OCI-LY7 (cell line): ENCODE measurements at regions not wholly inside any gene's neighbourhood (a gene's known extent, or its start where the extent isn't known, plus 50 kb on each side); places are given as distances from the start of the nearest gene placed in this dataset.

ENCODE experiments used
- CTCF ChIP-seq: fragments of 200-600 bp; sonication (generic); conservative IDR thresholded peaks from 2 replicates; pipeline ENCODE4 v1.5.1; 2014; ENCODE audit warnings: mild to moderate bottlenecking, antibody characterized with exemption, low read length, moderate library complexity, mixed read lengths
- EZH2phosphoT487 ChIP-seq: fragments of 200-600 bp; sonication (generic); IDR thresholded peaks from 2 replicates; pipeline ENCODE4 v1.6.1; 2018; ENCODE audit warnings: low read depth, borderline replicate concordance, mild to moderate bottlenecking, mixed run types, antibody characterized with exemption, low read length, moderate library complexity, mixed read lengths

- TF ChIP-seq CTCF (no peak), EZH2phosphoT487 (no peak)
Observed at GRCh38 chr1:214941061-214941460, 141.5 kb upstream of the KCNK2 start.
